Endothelial cell of umbilical vein (primary cell): ENCODE measurements at regions not wholly inside any gene's neighbourhood (a gene's known extent, or its start where the extent isn't known, plus 50 kb on each side); places are given as distances from the start of the nearest gene placed in this dataset.
"Not testable (repeated sequence)": the region's sequence is repeated elsewhere in the genome, so short reads cannot be mapped to it uniquely, and the experiment has no call there.

Experiments used
- BruUV-seq: library from RNA; stranded (reverse); fragments of 400-500 nt; replicated peaks from 2 replicates; lab custom pipeline; 2021; lab: Mats Ljungman, UMichigan
- CTCF ChIA-PET: fragments of 300-600, 350-600 bp; sonication (Branson Sonifier 250); formaldehyde crosslinking; loops from one replicate; lab custom pipeline; 2021; ENCODE audit warnings: antibody characterized with exemption, inconsistent platforms; lab: Charles Lee
- POLR2A ChIA-PET: fragments of 300-600, 350-600 bp; sonication (Branson Sonifier 250); formaldehyde crosslinking; loops from one replicate; lab custom pipeline; 2021; ENCODE audit warnings: antibody characterized with exemption, inconsistent platforms; lab: Charles Lee
- DNase-seq: peaks from one replicate; pipeline ENCODE4 v3.0.0-alpha.2; 2011; ENCODE audit warnings: low read depth, low spot score
- FAIRE-seq: peaks from 2 replicates; lab custom pipeline; 2011; peaks lifted over from hg19 to GRCh38; lab: Jason Lieb, UNC
- H2AFZ ChIP-seq: 2 replicates; pipeline ENCODE4 v1.6.0; 2012; ENCODE audit warnings: low read depth, low read length, control low read depth, inconsistent platforms
- H3K27ac ChIP-seq: 2 replicates; pipeline ENCODE4 v1.5.1; 2011; ENCODE audit warnings: low read depth, mild to moderate bottlenecking, control low read depth, low read length, moderate library complexity; ENCODE audit not compliant: insufficient read depth
- H3K27me3 ChIP-seq, 2 experiments: 2 replicates each; pipeline versions ENCODE4 v1.6.0 to v1.6.1; 2011; ENCODE audit warnings: low read length in 2 of 2, mixed read lengths in 1 of 2; ENCODE audit not compliant: control insufficient read depth in 2 of 2, insufficient read depth in 2 of 2
- H3K36me3 ChIP-seq, 2 experiments: 2 replicates in 1 of 2; 3 replicates in 1 of 2; pipeline ENCODE4 v1.5.1; 2011; ENCODE audit warnings: low read length in 2 of 2, mild to moderate bottlenecking in 1 of 2, moderate library complexity in 1 of 2; ENCODE audit not compliant: control insufficient read depth in 2 of 2, insufficient read depth in 2 of 2; ENCODE audit errors: extremely low read depth in 1 of 2
- H3K4me1 ChIP-seq: 3 replicates; pipeline ENCODE4 v1.5.1; 2011; ENCODE audit warnings: mild to moderate bottlenecking, low read length; ENCODE audit not compliant: control insufficient read depth, insufficient read depth; ENCODE audit errors: extremely low read depth
- H3K4me2 ChIP-seq: 2 replicates; pipeline ENCODE4 v1.6.1; 2011; ENCODE audit warnings: low read length, control low read depth, mixed read lengths; ENCODE audit not compliant: insufficient read depth
- H3K4me3 ChIP-seq, 3 experiments: fragments of 200-600 bp in 1 of 3; sonication (generic), shearing (Covaris generic) in 1 of 3; replicated peaks in 1 of 3; 2 replicates each; pipeline ENCODE4 v1.5.1; 2011 to 2016; ENCODE audit warnings: control low read depth in 3 of 3, low read length in 3 of 3, mild to moderate bottlenecking in 2 of 3, inconsistent platforms in 1 of 3, low read depth in 1 of 3, moderate library complexity in 1 of 3; ENCODE audit not compliant: insufficient read depth in 1 of 3
- H3K79me2 ChIP-seq: 2 replicates; pipeline ENCODE4 v1.6.0; 2012; ENCODE audit warnings: low read length, inconsistent platforms; ENCODE audit not compliant: control insufficient read depth, insufficient read depth
- H3K9ac ChIP-seq: replicated peaks from 2 replicates; pipeline ENCODE3; 2011; ENCODE audit warnings: low read length, control low read depth; ENCODE audit not compliant: insufficient read depth; ENCODE audit errors: extremely low read depth
- H3K9me1 ChIP-seq: replicated peaks from 3 replicates; pipeline ENCODE4 v1.6.0; 2011; ENCODE audit warnings: mild to moderate bottlenecking, low read length; ENCODE audit not compliant: control insufficient read depth, insufficient read depth; ENCODE audit errors: extremely low read depth
- H3K9me3 ChIP-seq: replicated peaks from 2 replicates; pipeline ENCODE4 v1.5.1; 2012; ENCODE audit warnings: low read length, inconsistent platforms; ENCODE audit not compliant: control insufficient read depth, insufficient read depth
- H4K20me1 ChIP-seq: replicated peaks from 2 replicates; pipeline ENCODE3; 2011; ENCODE audit warnings: mild to moderate bottlenecking, low read length; ENCODE audit not compliant: control insufficient read depth, insufficient read depth; ENCODE audit errors: extremely low read depth
- CTCF ChIP-seq, 2 donors: IDR thresholded peaks; 1 replicate in 1 of 2; 2 replicates in 1 of 2; pipeline ENCODE4 v1.5.1; 2011; ENCODE audit warnings: low read length in 2 of 2, mild to moderate bottlenecking in 2 of 2, moderate library complexity in 2 of 2, control low read depth in 1 of 2, inconsistent platforms in 1 of 2, low read depth in 1 of 2; ENCODE audit not compliant: insufficient read depth in 1 of 2; ENCODE audit errors: extremely low read depth in 1 of 2
- EZH2 ChIP-seq: IDR thresholded peaks from 2 replicates; pipeline ENCODE4 v1.6.1; 2012; ENCODE audit warnings: borderline replicate concordance, low read depth, mild to moderate bottlenecking, moderate library complexity, low read length, inconsistent platforms; ENCODE audit not compliant: severe bottlenecking
- FOS ChIP-seq: IDR thresholded peaks from 2 replicates; pipeline ENCODE4 v1.6.1; 2011; ENCODE audit warnings: mild to moderate bottlenecking, low read length, moderate library complexity, borderline replicate concordance; ENCODE audit not compliant: insufficient read depth
- GATA2 ChIP-seq: IDR thresholded peaks from 2 replicates; pipeline ENCODE4 v1.7.0; 2011; ENCODE audit warnings: low read depth, mild to moderate bottlenecking, moderate library complexity, mixed read lengths, low read length; ENCODE audit not compliant: insufficient read length, insufficient read depth
- JUN ChIP-seq: IDR thresholded peaks from 2 replicates; pipeline ENCODE4 v1.6.1; 2011; ENCODE audit warnings: borderline replicate concordance, low read depth; ENCODE audit not compliant: insufficient read length, insufficient read depth
- MYC ChIP-seq: IDR thresholded peaks from one replicate; pipeline ENCODE4 v1.6.1; 2011; ENCODE audit warnings: mild to moderate bottlenecking, low read depth, low read length
- POLR2A ChIP-seq: IDR thresholded peaks from 2 replicates; pipeline ENCODE4 v1.6.1; 2012; ENCODE audit warnings: low read depth, mild to moderate bottlenecking, control low read depth, low read length
- POLR2AphosphoS5 ChIP-seq: IDR thresholded peaks from 2 replicates; pipeline ENCODE4 v1.6.1; 2012; ENCODE audit warnings: low read depth, mild to moderate bottlenecking, control low read depth, low read length, moderate library complexity; ENCODE audit not compliant: insufficient read depth
- dilution Hi-C: fragments of 300-500 bp; cut with MboI; formaldehyde crosslinking; loops from one replicate; pipeline ENCODE4 v1.15.0; 2019; ENCODE audit warnings: low sequenced_read_pairs; ENCODE audit not compliant: extremely low pct_ligation_motif_present
- intact Hi-C: fragments of 100-400 bp; cut with micrococcal nuclease; formaldehyde crosslinking; loops from one replicate; pipeline ENCODE4 v1.10.0; 2022
- TF ChIP-seq, protein P1 (sequence below): IDR thresholded peaks from 2 replicates; pipeline ENCODE4 v1.6.1; 2011; ENCODE audit not compliant: insufficient read depth, insufficient read length

GRCh38 chr12:124645530-124646244 is 78.3 kb upstream of the NCOR2 start:
- FAIRE-seq, result no peak
- POLR2A ChIA-PET, result no interaction called here
- Histone ChIP-seq H3K4me2 (no peak overlapping the region), H3K79me2 (no peaks in the 10 kb centered on the region), H3K4me3 (no peak overlapping the region), H4K20me1 (no peaks in the 10 kb centered on the region), H3K36me3 (no peaks in the 10 kb centered on the region), H3K27me3 (no peaks in the 10 kb centered on the region), H3K9me3 (no peaks in the 10 kb centered on the region), H3K9ac (no peak overlapping the region), H3K9me1 (no peaks in the 10 kb centered on the region), H3K4me1 (no peaks in the 10 kb centered on the region), H2AFZ (no peak overlapping the region), H3K27ac (no peak overlapping the region)
- TF ChIP-seq MYC (no peak), JUN (no peak), GATA2 (no peak), EZH2 (no peak), POLR2AphosphoS5 (no peak), POLR2A (no peak), CTCF (IDR thresholded peaks at IDR 0.05; ENCODE audit: extremely low read depth in 1 of 2, insufficient read depth in 1 of 2, low read depth in 1 of 2, low read length in 2 of 2) (no peak), FOS (no peak)
- TF ChIP-seq, protein P1, sequence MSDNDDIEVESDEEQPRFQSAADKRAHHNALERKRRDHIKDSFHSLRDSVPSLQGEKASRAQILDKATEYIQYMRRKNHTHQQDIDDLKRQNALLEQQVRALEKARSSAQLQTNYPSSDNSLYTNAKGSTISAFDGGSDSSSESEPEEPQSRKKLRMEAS, result no peak
- dilution Hi-C loops (no loop called here), intact Hi-C loops (no loop called here)
- no TSS peak for BruUV-seq
- no peak for DNase-seq
- CTCF ChIA-PET, result no interaction called here

DNA sequence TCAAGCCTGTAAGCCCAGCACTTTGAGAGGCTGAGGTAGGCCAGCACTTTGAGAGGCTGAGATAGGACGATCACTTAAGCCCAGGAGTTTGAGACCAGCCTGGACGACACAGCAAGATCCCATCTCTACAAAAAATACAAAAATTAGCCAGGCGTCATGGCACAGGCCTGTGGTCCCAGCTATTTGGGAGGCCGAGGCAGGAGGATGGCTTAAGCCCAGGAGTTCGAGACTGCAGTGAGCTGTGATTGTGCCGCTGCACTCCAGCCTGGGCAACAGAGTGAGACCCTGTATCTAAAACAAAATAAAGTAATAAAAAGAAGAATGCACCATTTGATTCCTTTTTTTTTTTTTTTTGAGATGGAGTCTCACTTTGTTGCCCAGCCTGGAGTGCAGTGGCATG is 76.4 kb upstream of the NCOR2 start:
- H3K27me3 ChIP-seq, BruUV-seq, H3K4me2 ChIP-seq, H3K4me3 ChIP-seq, DNase-seq, H3K79me2 ChIP-seq, H3K36me3 ChIP-seq, H3K27ac ChIP-seq, dilution Hi-C loops, FAIRE-seq, POLR2A ChIA-PET, H3K9ac ChIP-seq, H3K9me3 ChIP-seq, H4K20me1 ChIP-seq, intact Hi-C loops, H3K4me1 ChIP-seq, H3K9me1 ChIP-seq, H2AFZ ChIP-seq: not testable (repeated sequence)
- CTCF ChIA-PET, result interaction anchor here (0.9 kb wide), 1 partner anchor 67 kb away, joined by 3 read pairs; no protein-coding TSS in a partner anchor
